Astrocyte (in vitro differentiated cells and primary cell): ENCODE measurements at regions not wholly inside any gene's neighbourhood (a gene's known extent, or its start where the extent isn't known, plus 50 kb on each side); places are given as distances from the start of the nearest gene placed in this dataset.

Experiments
- DNase-seq: peaks from one replicate; pipeline ENCODE4 v3.0.0-alpha.2; 2010; ENCODE audit warnings: low read depth
- FAIRE-seq: peaks from 2 replicates; lab custom pipeline; 2011; peaks lifted over from hg19 to GRCh38; lab: Jason Lieb, UNC
- H2AFZ ChIP-seq: 2 replicates; pipeline ENCODE4 v1.6.0; 2012; ENCODE audit warnings: low read depth, low read length, inconsistent platforms
- H3K27ac ChIP-seq: 2 replicates; pipeline ENCODE4 v1.5.1; 2011; ENCODE audit warnings: low read depth, low read length, inconsistent platforms
- H3K27me3 ChIP-seq: 2 replicates; pipeline ENCODE4 v1.6.0; 2011; ENCODE audit warnings: low read length, inconsistent platforms; ENCODE audit not compliant: insufficient read depth
- H3K36me3 ChIP-seq: 2 replicates; pipeline ENCODE4 v1.5.1; 2011; ENCODE audit warnings: low read length, inconsistent platforms; ENCODE audit not compliant: insufficient read depth
- H3K4me1 ChIP-seq: 2 replicates; pipeline ENCODE4 v1.5.1; 2011; ENCODE audit warnings: low read length, inconsistent platforms; ENCODE audit not compliant: insufficient read depth
- H3K4me2 ChIP-seq: 2 replicates; pipeline ENCODE4 v1.6.0; 2012; ENCODE audit warnings: low read length, inconsistent platforms
- H3K4me3 ChIP-seq: 2 replicates; pipeline ENCODE4 v1.5.1; 2011; ENCODE audit warnings: low read depth, mild to moderate bottlenecking, low read length, inconsistent platforms; ENCODE audit not compliant: insufficient read depth
- H3K79me2 ChIP-seq: 2 replicates; pipeline ENCODE4 v1.6.0; 2012; ENCODE audit warnings: mild to moderate bottlenecking, low read length, inconsistent platforms; ENCODE audit not compliant: insufficient read depth
- H3K9ac ChIP-seq: 2 replicates; pipeline ENCODE4 v1.6.0; 2012; ENCODE audit warnings: mild to moderate bottlenecking, low read length, inconsistent platforms
- H3K9me3 ChIP-seq: 2 replicates; pipeline ENCODE4 v1.5.1; 2012; ENCODE audit warnings: low read depth, mild to moderate bottlenecking, low read length, inconsistent platforms; ENCODE audit not compliant: insufficient read depth
- H4K20me1 ChIP-seq: 2 replicates; pipeline ENCODE4 v1.6.0; 2012; ENCODE audit warnings: low read length, inconsistent platforms; ENCODE audit not compliant: insufficient read depth
- H3K27ac Mint-ChIP-seq: one replicate; pipeline ENCODE4 v1.8.0; 2021; ENCODE audit warnings: mild to moderate bottlenecking, mixed read lengths; ENCODE audit not compliant: unreplicated experiment
- H3K27me3 Mint-ChIP-seq: one replicate; pipeline ENCODE4 v1.8.0; 2021; ENCODE audit warnings: low read depth, mixed read lengths; ENCODE audit not compliant: unreplicated experiment
- H3K36me3 Mint-ChIP-seq: one replicate; pipeline ENCODE4 v1.8.0; 2021; ENCODE audit warnings: low read depth, mixed read lengths; ENCODE audit not compliant: unreplicated experiment
- H3K4me1 Mint-ChIP-seq: one replicate; pipeline ENCODE4 v1.8.0; 2021; ENCODE audit warnings: low read depth, mixed read lengths; ENCODE audit not compliant: unreplicated experiment
- H3K4me3 Mint-ChIP-seq: one replicate; pipeline ENCODE4 v1.8.0; 2021; ENCODE audit warnings: mild to moderate bottlenecking, moderate library complexity, mixed read lengths; ENCODE audit not compliant: unreplicated experiment
- H3K9me3 Mint-ChIP-seq: one replicate; pipeline ENCODE4 v1.8.0; 2021; ENCODE audit warnings: mild to moderate bottlenecking, mixed read lengths; ENCODE audit not compliant: unreplicated experiment
- CTCF ChIP-seq: IDR thresholded peaks from 2 replicates; pipeline ENCODE4 v1.5.1; 2011; ENCODE audit warnings: low read depth, mild to moderate bottlenecking, inconsistent platforms, low read length, moderate library complexity; ENCODE audit not compliant: insufficient read depth
- EZH2 ChIP-seq: IDR thresholded peaks from 2 replicates; pipeline ENCODE4 v1.6.1; 2012; ENCODE audit warnings: mild to moderate bottlenecking, low read length, inconsistent platforms; ENCODE audit not compliant: insufficient read depth

DNA sequence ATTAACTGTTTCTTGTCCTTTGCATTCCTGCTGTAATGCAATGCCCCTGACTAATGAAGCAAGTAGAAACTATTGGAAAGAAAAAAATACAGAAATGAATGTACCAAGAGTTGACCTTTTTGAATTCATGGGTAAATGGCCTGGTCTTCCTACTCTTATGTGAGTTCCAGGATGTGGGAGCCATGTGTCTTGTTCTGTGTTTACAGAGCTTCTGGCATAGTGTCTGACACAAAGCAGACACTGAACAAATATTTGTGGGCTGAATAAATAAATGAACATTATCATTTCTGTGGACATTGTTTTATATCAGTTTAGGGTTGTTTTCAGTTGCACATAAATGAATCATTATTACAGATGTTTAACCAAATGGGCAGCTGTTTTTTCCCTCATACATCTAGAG, 155.5 kb downstream of the CD8B2 start:
- H3K4me3 Mint-ChIP-seq = no peak overlapping the region
- H3K9me3 Mint-ChIP-seq = no peaks in the 10 kb centered on the region
- FAIRE-seq = peak; percentile 50
- no peak overlapping the region for H3K4me2 ChIP-seq
- H3K79me2 ChIP-seq = no peaks in the 10 kb centered on the region
- H3K9ac ChIP-seq = no peak overlapping the region
- DNase-seq = no peak
- no peaks in the 10 kb centered on the region for H3K4me1 ChIP-seq
- no peak overlapping the region for H3K4me3 ChIP-seq
- H3K27ac Mint-ChIP-seq = no peak overlapping the region
- peaks cover 1% of the 10 kb centered on the region for H3K27me3 Mint-ChIP-seq
- TF ChIP-seq EZH2 = no peak
- TF ChIP-seq CTCF = no peak
- H3K27ac ChIP-seq = no peak overlapping the region
- no peaks in the 10 kb centered on the region for H3K36me3 ChIP-seq
- peaks cover 1% of the 10 kb centered on the region for H3K36me3 Mint-ChIP-seq
- no peaks in the 10 kb centered on the region for H3K9me3 ChIP-seq
- no peak overlapping the region for H2AFZ ChIP-seq
- no peaks in the 10 kb centered on the region for H4K20me1 ChIP-seq
- peaks cover 3% of the 10 kb centered on the region for H3K4me1 Mint-ChIP-seq
- no peaks in the 10 kb centered on the region for H3K27me3 ChIP-seq

DNA sequence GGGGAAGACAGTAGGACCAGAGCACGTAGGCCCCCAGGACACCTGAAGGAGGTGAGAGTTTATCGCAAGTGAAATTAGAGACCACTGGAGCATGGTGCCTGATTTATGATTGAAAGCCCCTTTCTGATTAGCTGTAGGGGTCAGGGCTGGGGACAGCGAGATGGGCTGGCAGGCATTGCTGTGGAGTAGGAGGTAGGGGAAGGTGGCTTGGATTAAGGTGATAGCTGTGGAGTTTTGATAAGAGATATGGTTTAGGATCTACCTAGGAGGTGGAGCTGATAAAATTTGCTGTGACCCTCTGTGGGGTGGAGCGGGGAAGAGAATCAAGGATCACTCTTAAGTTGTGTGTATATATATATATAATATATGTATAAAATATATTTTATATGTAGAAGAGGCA, 157.5 kb downstream of the CD8B2 start:
- Histone ChIP-seq H2AFZ (no peak overlapping the region), H3K9ac (no peak overlapping the region), H3K4me3 (no peak overlapping the region), H3K36me3 (no peaks in the 10 kb centered on the region), H3K79me2 (no peaks in the 10 kb centered on the region), H3K4me2 (no peak overlapping the region), H3K27ac (no peak overlapping the region), H3K9me3 (no peaks in the 10 kb centered on the region), H3K4me1 (no peaks in the 10 kb centered on the region), H4K20me1 (no peaks in the 10 kb centered on the region), H3K27me3 (no peaks in the 10 kb centered on the region)
- H3K36me3 Mint-ChIP-seq = peaks cover 1% of the 10 kb centered on the region
- DNase-seq (no peak), FAIRE-seq (no peak)
- no peak overlapping the region for H3K4me3 Mint-ChIP-seq
- no peak overlapping the region for H3K27ac Mint-ChIP-seq
- H3K9me3 Mint-ChIP-seq = no peaks in the 10 kb centered on the region
- no peak for TF ChIP-seq CTCF
- H3K27me3 Mint-ChIP-seq = peaks cover 3% of the 10 kb centered on the region
- peaks cover 4% of the 10 kb centered on the region for H3K4me1 Mint-ChIP-seq

- Mint-ChIP-seq H3K9me3 (no peaks in the 10 kb centered on the region), H3K27me3 (peaks cover 3% of the 10 kb centered on the region), H3K36me3 (peaks cover under 1% of the 10 kb centered on the region), H3K4me3 (no peak overlapping the region), H3K27ac (no peak overlapping the region), H3K4me1 (peaks cover 4% of the 10 kb centered on the region)
- Histone ChIP-seq H3K4me1 (no peaks in the 10 kb centered on the region), H3K27ac (no peak overlapping the region), H3K9ac (no peak overlapping the region), H3K27me3 (no peaks in the 10 kb centered on the region), H3K4me3 (no peak overlapping the region), H3K36me3 (no peaks in the 10 kb centered on the region), H3K4me2 (no peak overlapping the region), H4K20me1 (no peaks in the 10 kb centered on the region), H2AFZ (no peak overlapping the region), H3K79me2 (no peaks in the 10 kb centered on the region), H3K9me3 (no peaks in the 10 kb centered on the region)
- no peak for DNase-seq
- no peak for FAIRE-seq
- TF ChIP-seq CTCF = no peak
- TF ChIP-seq EZH2 = no peak
Observed at GRCh38 chr2:106646605-106647004, 159.4 kb downstream of the CD8B2 start.
